ENCODE measurements at regions not wholly inside any gene's neighbourhood (a gene's known extent, or its start where the extent isn't known, plus 50 kb on each side); places are given as distances from the start of the nearest gene placed in this dataset.
A peak's percentile ranks its signal among the peaks of the same experiment; 100 is the strongest.

GRCh38 chr2:222017252-222017850 lies 281.4 kb downstream of the PAX3 start:
- Histone ChIP-seq H3K9me3 (ENCODE audit: control insufficient read depth, insufficient read depth, low read depth, low read length) (no peaks in the 10 kb centered on the region), H3K27me3 (ENCODE audit: control insufficient read depth, insufficient read depth, low read length) (no peaks in the 10 kb centered on the region), H4K20me1 (ENCODE audit: control insufficient read depth, extremely low read depth, insufficient read depth, low read length) (no peaks in the 10 kb centered on the region), H3K4me3 (replicated peaks in 1 of 4; ENCODE audit: control extremely low read depth in 1 of 4, insufficient read depth in 1 of 4, low read depth in 3 of 4, low read length in 4 of 4) (no peak overlapping the region), H3K79me2 (ENCODE audit: control insufficient read depth, insufficient read depth, low read length) (no peaks in the 10 kb centered on the region), H3K27ac (ENCODE audit: insufficient read depth, low read length) (no peak overlapping the region), H3K4me2 (ENCODE audit: extremely low read depth, insufficient read depth, low read length) (no peak overlapping the region), H3K36me3 (ENCODE audit: control insufficient read depth, insufficient read depth, low read length) (no peaks in the 10 kb centered on the region), H3K4me1 (ENCODE audit: control insufficient read depth, extremely low read depth, insufficient read depth, low read length) (no peaks in the 10 kb centered on the region), H2AFZ (ENCODE audit: low read length) (no peak overlapping the region), H3K9ac (ENCODE audit: insufficient read depth, low read length) (no peak overlapping the region)
- TF ChIP-seq, protein P1, sequence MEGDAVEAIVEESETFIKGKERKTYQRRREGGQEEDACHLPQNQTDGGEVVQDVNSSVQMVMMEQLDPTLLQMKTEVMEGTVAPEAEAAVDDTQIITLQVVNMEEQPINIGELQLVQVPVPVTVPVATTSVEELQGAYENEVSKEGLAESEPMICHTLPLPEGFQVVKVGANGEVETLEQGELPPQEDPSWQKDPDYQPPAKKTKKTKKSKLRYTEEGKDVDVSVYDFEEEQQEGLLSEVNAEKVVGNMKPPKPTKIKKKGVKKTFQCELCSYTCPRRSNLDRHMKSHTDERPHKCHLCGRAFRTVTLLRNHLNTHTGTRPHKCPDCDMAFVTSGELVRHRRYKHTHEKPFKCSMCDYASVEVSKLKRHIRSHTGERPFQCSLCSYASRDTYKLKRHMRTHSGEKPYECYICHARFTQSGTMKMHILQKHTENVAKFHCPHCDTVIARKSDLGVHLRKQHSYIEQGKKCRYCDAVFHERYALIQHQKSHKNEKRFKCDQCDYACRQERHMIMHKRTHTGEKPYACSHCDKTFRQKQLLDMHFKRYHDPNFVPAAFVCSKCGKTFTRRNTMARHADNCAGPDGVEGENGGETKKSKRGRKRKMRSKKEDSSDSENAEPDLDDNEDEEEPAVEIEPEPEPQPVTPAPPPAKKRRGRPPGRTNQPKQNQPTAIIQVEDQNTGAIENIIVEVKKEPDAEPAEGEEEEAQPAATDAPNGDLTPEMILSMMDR (conservative IDR thresholded peaks at IDR 0.05 in 1 of 2, IDR thresholded peaks at IDR 0.05 in 1 of 2; ENCODE audit: low read depth in 1 of 2, low read length in 2 of 2): no peak
- TF ChIP-seq EZH2 (IDR thresholded peaks at IDR 0.05; ENCODE audit: low read length, missing control alignments): no peak
- DNase-seq (ENCODE audit: low read depth in 2 of 2): no peak

DNA sequence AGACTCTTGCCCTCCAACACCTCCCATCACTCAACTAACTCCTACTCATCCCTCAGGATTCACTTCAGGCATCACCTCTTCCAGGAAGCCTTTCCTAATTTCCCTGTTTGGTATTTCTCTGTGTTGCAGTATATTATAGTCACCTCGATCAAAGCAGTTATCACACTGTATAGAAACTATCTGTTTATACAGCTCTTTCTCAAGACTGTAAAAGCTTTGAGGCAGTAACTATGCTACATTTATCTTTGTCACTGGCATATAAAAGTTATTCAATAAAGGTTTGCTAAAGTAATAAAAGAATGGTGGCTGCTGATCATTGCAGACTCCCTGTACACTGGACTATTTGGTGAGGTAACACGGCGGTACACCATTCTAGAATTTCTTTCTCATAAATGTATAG lies 284.9 kb downstream of the PAX3 start:
- H3K27ac ChIP-seq (ENCODE audit: insufficient read depth, low read length): no peak overlapping the region
- no peaks in the 10 kb centered on the region for H3K27me3 ChIP-seq (ENCODE audit: control insufficient read depth, insufficient read depth, low read length)
- no peak overlapping the region for H2AFZ ChIP-seq (ENCODE audit: low read length)
- no peak overlapping the region for H3K9ac ChIP-seq (ENCODE audit: insufficient read depth, low read length)
- no peak overlapping the region for H3K4me3 ChIP-seq (replicated peaks in 1 of 4; ENCODE audit: control extremely low read depth in 1 of 4, insufficient read depth in 1 of 4, low read depth in 3 of 4, low read length in 4 of 4)
- H3K36me3 ChIP-seq (ENCODE audit: control insufficient read depth, insufficient read depth, low read length): no peaks in the 10 kb centered on the region
- H3K9me3 ChIP-seq (ENCODE audit: control insufficient read depth, insufficient read depth, low read depth, low read length): no peaks in the 10 kb centered on the region
- H4K20me1 ChIP-seq (ENCODE audit: control insufficient read depth, extremely low read depth, insufficient read depth, low read length): no peaks in the 10 kb centered on the region
- H3K4me1 ChIP-seq (ENCODE audit: control insufficient read depth, extremely low read depth, insufficient read depth, low read length): no peaks in the 10 kb centered on the region
- H3K4me2 ChIP-seq (ENCODE audit: extremely low read depth, insufficient read depth, low read length): no peak overlapping the region
- DNase-seq (ENCODE audit: low read depth in 2 of 2): no peak
- no peaks in the 10 kb centered on the region for H3K79me2 ChIP-seq (ENCODE audit: control insufficient read depth, insufficient read depth, low read length)
- TF ChIP-seq EZH2 (IDR thresholded peaks at IDR 0.05; ENCODE audit: low read length, missing control alignments): no peak
- TF ChIP-seq, protein P1 (conservative IDR thresholded peaks at IDR 0.05 in 1 of 2, IDR thresholded peaks at IDR 0.05 in 1 of 2; ENCODE audit: low read depth in 1 of 2, low read length in 2 of 2): no peak

- H2AFZ ChIP-seq (ENCODE audit: low read length): no peak overlapping the region
- H3K27ac ChIP-seq (ENCODE audit: insufficient read depth, low read length): no peak overlapping the region
- no peak overlapping the region for H3K4me3 ChIP-seq (replicated peaks in 1 of 4; ENCODE audit: control extremely low read depth in 1 of 4, insufficient read depth in 1 of 4, low read depth in 3 of 4, low read length in 4 of 4)
- no peaks in the 10 kb centered on the region for H3K36me3 ChIP-seq (ENCODE audit: control insufficient read depth, insufficient read depth, low read length)
- H3K79me2 ChIP-seq (ENCODE audit: control insufficient read depth, insufficient read depth, low read length): no peaks in the 10 kb centered on the region
- H3K9me3 ChIP-seq (ENCODE audit: control insufficient read depth, insufficient read depth, low read depth, low read length): no peaks in the 10 kb centered on the region
- no peaks in the 10 kb centered on the region for H4K20me1 ChIP-seq (ENCODE audit: control insufficient read depth, extremely low read depth, insufficient read depth, low read length)
- no peak overlapping the region for H3K9ac ChIP-seq (ENCODE audit: insufficient read depth, low read length)
- H3K4me2 ChIP-seq (ENCODE audit: extremely low read depth, insufficient read depth, low read length): no peak overlapping the region
- TF ChIP-seq, protein P1 (conservative IDR thresholded peaks at IDR 0.05 in 1 of 2, IDR thresholded peaks at IDR 0.05 in 1 of 2; ENCODE audit: low read depth in 1 of 2, low read length in 2 of 2): no peak
- no peak for TF ChIP-seq EZH2 (IDR thresholded peaks at IDR 0.05; ENCODE audit: low read length, missing control alignments)
- H3K4me1 ChIP-seq (ENCODE audit: control insufficient read depth, extremely low read depth, insufficient read depth, low read length): no peaks in the 10 kb centered on the region
- no peaks in the 10 kb centered on the region for H3K27me3 ChIP-seq (ENCODE audit: control insufficient read depth, insufficient read depth, low read length)
- DNase-seq (ENCODE audit: low read depth in 2 of 2): peak; percentile 86 to 99
Measured at GRCh38 chr2:222000326-222000725, 298.5 kb downstream of the PAX3 start.
